ENCODE measurements at regions not wholly inside any gene's neighbourhood (a gene's known extent, or its start where the extent isn't known, plus 50 kb on each side); places are given as distances from the start of the nearest gene placed in this dataset.
"Not testable (repeated sequence)": the region's sequence is repeated elsewhere in the genome, so short reads cannot be mapped to it uniquely, and the experiment has no call there.

- no peak for DNase-seq (ENCODE audit: low spot score)
These were observed 90.6 kb downstream of the MRPL14 start for GRCh38 chr6:44036699-44037101.

GRCh38 chr6:44036196-44036595, 91.1 kb downstream of the MRPL14 start:
- DNase-seq (ENCODE audit: low spot score) = no peak

- DNase-seq (ENCODE audit: low spot score) = no peak
These were observed 91.6 kb downstream of the MRPL14 start for GRCh38 chr6:44035621-44036020.

- no peak for DNase-seq (ENCODE audit: low spot score)
These were observed 92.3 kb downstream of the MRPL14 start for GRCh38 chr6:44034931-44035345.

- DNase-seq (ENCODE audit: low spot score) = no peak
These were observed 92.8 kb downstream of the MRPL14 start for GRCh38 chr6:44034391-44034861.

GRCh38 chr6:44030812-44031454, 96.3 kb downstream of the MRPL14 start:
- no peak for DNase-seq (ENCODE audit: low spot score)

- DNase-seq (ENCODE audit: low spot score) = no peak
These were observed 97.6 kb downstream of the MRPL14 start for GRCh38 chr6:44029444-44030185.

GRCh38 chr6:44028789-44029310, 98.4 kb downstream of the MRPL14 start:
- no peak for DNase-seq (ENCODE audit: low spot score)

GRCh38 chr6:44025226-44025625, 102.0 kb downstream of the MRPL14 start:
- no peak for DNase-seq (ENCODE audit: low spot score)

- no peak for DNase-seq (ENCODE audit: low spot score)
These were observed 102.6 kb downstream of the MRPL14 start for GRCh38 chr6:44024574-44025219.

GRCh38 chr6:44023586-44024454, 103.4 kb downstream of the MRPL14 start:
- DNase-seq (ENCODE audit: low spot score) = no peak

- no peak for DNase-seq (ENCODE audit: low spot score)
These were observed 104.4 kb downstream of the MRPL14 start for GRCh38 chr6:44022671-44023352.

- DNase-seq (ENCODE audit: low spot score) = no peak
These were observed 105.0 kb downstream of the MRPL14 start for GRCh38 chr6:44022296-44022661.

- no peak for DNase-seq (ENCODE audit: low spot score)
These were observed 105.5 kb downstream of the MRPL14 start for GRCh38 chr6:44021589-44022295.

GRCh38 chr6:44020664-44021425, 106.4 kb downstream of the MRPL14 start:
- DNase-seq (ENCODE audit: low spot score) = no peak

- no peak for DNase-seq (ENCODE audit: low spot score)
These were observed 107.1 kb downstream of the MRPL14 start for GRCh38 chr6:44020148-44020547.

GRCh38 chr6:44017307-44017706, 109.9 kb downstream of the MRPL14 start:
- DNase-seq (ENCODE audit: low spot score) = not testable (repeated sequence)

GRCh38 chr6:44016131-44016870, 111.0 kb downstream of the MRPL14 start:
- no peak for DNase-seq (ENCODE audit: low spot score)

GRCh38 chr6:44012078-44012493, 115.2 kb downstream of the MRPL14 start:
- no peak for DNase-seq (ENCODE audit: low spot score)

Measured in Ammon's horn (tissue), 1 donor.